GM12874 (cell line): ENCODE measurements at regions not wholly inside any gene's neighbourhood (a gene's known extent, or its start where the extent isn't known, plus 50 kb on each side); places are given as distances from the start of the nearest gene placed in this dataset.

Experiments used
- CTCF ChIP-seq: IDR thresholded peaks from 2 replicates; pipeline ENCODE4 v1.5.1; 2011; ENCODE audit warnings: low read depth, mild to moderate bottlenecking, control low read depth, low read length, moderate library complexity; ENCODE audit not compliant: insufficient read depth

DNA sequence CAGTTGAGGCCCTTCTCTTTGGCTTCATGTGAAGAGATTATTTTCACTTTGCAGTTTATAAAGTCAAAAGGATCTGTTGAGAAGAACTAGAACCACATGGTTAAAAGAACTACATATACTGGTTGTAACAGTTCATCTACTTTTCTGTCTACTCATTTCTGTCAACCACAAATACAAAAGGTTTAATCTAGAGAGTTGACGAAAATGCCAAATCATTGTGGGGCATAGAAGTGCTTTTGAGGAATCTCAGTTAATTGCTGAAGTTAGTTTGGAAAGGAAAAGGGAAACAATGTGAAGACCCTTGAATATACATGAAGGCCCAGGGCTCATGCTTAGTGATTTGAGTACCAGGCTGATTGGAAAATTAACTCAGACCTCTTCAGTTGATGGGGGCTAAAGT lies 415.7 kb upstream of the ZP4 start:
- TF ChIP-seq CTCF, result no peak

DNA sequence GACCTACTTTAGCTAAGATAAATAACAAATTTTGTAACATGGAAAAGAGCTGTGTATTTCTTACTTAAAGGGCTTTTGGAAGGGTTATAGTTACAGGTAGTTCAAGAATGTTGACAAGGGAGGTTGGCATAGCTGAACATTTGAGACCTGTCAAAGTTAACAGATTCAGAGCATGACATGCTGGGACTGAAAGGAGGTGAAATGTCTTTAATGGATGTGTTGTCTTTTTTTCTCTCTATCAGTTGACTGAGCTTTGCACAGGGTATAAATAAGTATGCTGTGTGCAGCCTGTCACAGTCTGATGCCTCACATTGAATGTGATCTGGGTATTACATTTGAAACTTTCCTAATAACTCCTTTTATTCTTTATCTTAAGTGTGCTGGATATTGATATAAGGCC lies 411.9 kb upstream of the ZP4 start:
- TF ChIP-seq CTCF, result no peak

DNA sequence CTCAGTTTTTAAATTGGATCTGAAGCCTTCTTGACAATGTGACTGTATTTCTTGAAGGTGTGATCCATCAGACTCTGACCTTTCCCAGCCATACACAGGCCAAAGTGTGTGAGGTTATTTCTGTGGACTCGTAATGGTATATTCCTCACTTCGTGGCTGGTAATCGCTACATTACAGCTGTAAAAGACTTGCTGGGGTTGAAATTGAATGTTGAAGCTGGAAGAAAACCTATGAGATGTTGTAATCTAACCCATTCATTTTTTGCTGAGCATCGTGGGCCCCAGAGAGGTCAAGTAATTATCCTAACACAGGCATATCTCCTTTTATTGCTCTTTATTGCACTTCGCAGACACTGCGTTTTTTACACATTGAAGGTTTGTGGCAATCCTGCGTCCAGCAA lies 405.6 kb upstream of the ZP4 start:
- no peak for TF ChIP-seq CTCF

GRCh38 chr1:238293075-238293474 lies 402.4 kb upstream of the ZP4 start:
- TF ChIP-seq CTCF, result no peak

- no peak for TF ChIP-seq CTCF
Observed at GRCh38 chr1:238281418-238281817, 390.7 kb upstream of the ZP4 start.

DNA sequence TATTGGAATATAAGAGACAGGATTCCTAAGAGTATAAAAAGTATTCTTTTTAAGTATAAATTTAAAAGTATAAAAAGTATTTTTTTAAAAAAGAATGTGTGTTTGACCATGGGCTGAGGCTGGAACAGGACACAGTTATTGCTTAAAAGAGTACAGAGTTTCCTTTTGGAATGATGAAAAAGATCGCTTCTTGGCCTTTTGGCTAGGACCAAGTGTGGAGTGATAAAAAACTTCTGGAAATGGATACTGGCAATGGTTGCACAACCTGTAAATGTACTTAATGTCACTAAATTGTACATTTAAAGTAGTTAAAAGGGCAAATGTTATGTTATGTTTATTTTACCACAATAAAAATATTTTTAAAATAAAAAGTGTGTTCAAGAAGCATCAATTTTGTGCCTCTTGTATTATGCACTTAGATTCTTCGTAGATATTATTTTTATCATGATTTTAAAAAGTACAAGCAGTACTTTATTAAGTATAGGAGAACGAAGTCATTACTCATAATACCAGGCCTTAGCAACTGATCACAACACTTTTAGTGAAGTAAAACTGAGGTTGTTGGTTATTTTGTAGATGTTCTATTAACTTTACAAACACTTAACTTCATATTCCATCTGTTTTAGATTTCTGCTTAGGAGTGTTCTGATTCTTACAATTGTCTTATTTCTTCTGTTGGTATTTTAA lies 389.1 kb upstream of the ZP4 start:
- TF ChIP-seq CTCF, result no peak

GRCh38 chr1:238272145-238272544 lies 381.4 kb upstream of the ZP4 start:
- no peak for TF ChIP-seq CTCF
